Sciatic nerve (tissue), 2 donors: ENCODE measurements at regions not wholly inside any gene's neighbourhood (a gene's known extent, or its start where the extent isn't known, plus 50 kb on each side); places are given as distances from the start of the nearest gene placed in this dataset.

Experiments used
- ATAC-seq: fragments of 200-7000 bp; cut with Tn5 transposase; one replicate; pipeline ENCODE4 v1.9.1; 2020; ENCODE audit warnings: mild to moderate bottlenecking, moderate library complexity
- DNase-seq: peaks from one replicate; pipeline ENCODE4 v3.0.0-alpha.2; 2020; ENCODE audit warnings: low spot score
- intact Hi-C: fragments of 100-400 bp; cut with DNase I; formaldehyde crosslinking; loops from one replicate; pipeline ENCODE4 v1.14.2; 2022
- donor health status: DM: no; HTN: no; CAD: no.
- donor health status: DM: no; HTN: no; CAD: no.

GRCh38 chr20:22652681-22653588 is 68.6 kb upstream of the FOXA2 start:
- no peak for DNase-seq
- intact Hi-C loops, result no loop called here
- ATAC-seq, result no peak

- DNase-seq, result no peak
- intact Hi-C loops, result no loop called here
- no peak for ATAC-seq
Observed at GRCh38 chr20:22653658-22654642, 69.6 kb upstream of the FOXA2 start.

- DNase-seq (no peak), ATAC-seq (no peak)
- intact Hi-C loops, result no loop called here
Observed at GRCh38 chr20:22663528-22664025, 79.2 kb upstream of the FOXA2 start.

- DNase-seq (no peak), ATAC-seq (no peak)
- intact Hi-C loops, result no loop called here
Observed at GRCh38 chr20:22667198-22667597, 82.8 kb upstream of the FOXA2 start.

GRCh38 chr20:22672191-22672590 is 87.8 kb upstream of the FOXA2 start:
- intact Hi-C loops, result no loop called here
- no peak for ATAC-seq

GRCh38 chr20:22673467-22673866 is 89.1 kb upstream of the FOXA2 start:
- DNase-seq (no peak), ATAC-seq (no peak)
- intact Hi-C loops, result no loop called here

More at GRCh38 chr20:22672191-22672590, 87.8 kb upstream of the FOXA2 start:
- no peak for DNase-seq

GRCh38 chr20:22675341-22675740 is 91.0 kb upstream of the FOXA2 start:
- intact Hi-C loops, result no loop called here
- ATAC-seq (no peak), DNase-seq (no peak)

GRCh38 chr20:22678678-22679077 is 94.3 kb upstream of the FOXA2 start:
- ATAC-seq, result no peak
- intact Hi-C loops, result no loop called here

GRCh38 chr20:22679197-22679596 is 94.8 kb upstream of the FOXA2 start:
- intact Hi-C loops, result no loop called here
- ATAC-seq (no peak), DNase-seq (no peak)

More at GRCh38 chr20:22678678-22679077, 94.3 kb upstream of the FOXA2 start:
- DNase-seq, result no peak

- intact Hi-C loops, result loop anchor here (5.0 kb wide), 1 partner anchor 338 kb away; no protein-coding TSS in a partner anchor
- no peak for ATAC-seq
- DNase-seq, result no peak
Observed at GRCh38 chr20:22680031-22680740, 95.8 kb upstream of the FOXA2 start.

GRCh38 chr20:22681591-22682248 is 97.3 kb upstream of the FOXA2 start:
- intact Hi-C loops, result loop anchor here (5.0 kb wide), 1 partner anchor 339 kb away; no protein-coding TSS in a partner anchor
- ATAC-seq, result no peak
- no peak for DNase-seq

GRCh38 chr20:22682381-22682780 is 98.0 kb upstream of the FOXA2 start:
- no peak for DNase-seq
- intact Hi-C loops, result loop anchor here (5.0 kb wide), 1 partner anchor 340 kb away; no protein-coding TSS in a partner anchor
- ATAC-seq, result no peak

- intact Hi-C loops, result loop anchor here (5.0 kb wide), 1 partner anchor 342 kb away; no protein-coding TSS in a partner anchor
- DNase-seq (peak; percentile 76), ATAC-seq (peak; percentile 87)
Observed at GRCh38 chr20:22684072-22684762, 99.8 kb upstream of the FOXA2 start.

- no peak for DNase-seq
- intact Hi-C loops, result loop anchor here (5.0 kb wide), 1 partner anchor 343 kb away; no protein-coding TSS in a partner anchor
- ATAC-seq, result no peak
Observed at GRCh38 chr20:22684763-22685443, 100.5 kb upstream of the FOXA2 start.

- DNase-seq (no peak), ATAC-seq (peak; percentile 68)
- intact Hi-C loops, result no loop called here
Observed at GRCh38 chr20:22686097-22686496, 101.7 kb upstream of the FOXA2 start.

- no peak for DNase-seq
- no peak for ATAC-seq
- intact Hi-C loops, result no loop called here
Observed at GRCh38 chr20:22687676-22688349, 103.4 kb upstream of the FOXA2 start.
